Mucosa of descending colon (tissue), 3 donors: ENCODE measurements at regions not wholly inside any gene's neighbourhood (a gene's known extent, or its start where the extent isn't known, plus 50 kb on each side); places are given as distances from the start of the nearest gene placed in this dataset.

Experiments used
- ATAC-seq: fragments of 200-7000 bp; cut with Tn5 transposase; one replicate; pipeline ENCODE4 v1.9.1; 2020; ENCODE audit warnings: mild to moderate bottlenecking, moderate library complexity
- DNase-seq, 3 donors: peaks; one replicate each; pipeline ENCODE4 v3.0.0-alpha.2; 2020
- H3K36me3 ChIP-seq: fragments of 200-600 bp; one replicate; pipeline ENCODE4 v1.8.0; 2021; ENCODE audit warnings: low read depth, mild to moderate bottlenecking
- H3K4me1 ChIP-seq: fragments of 200-600 bp; one replicate; pipeline ENCODE4 v1.8.0; 2021; ENCODE audit warnings: low read depth, mild to moderate bottlenecking
- H3K4me3 ChIP-seq: fragments of 200-600 bp; one replicate; pipeline ENCODE4 v1.8.0; 2021; ENCODE audit warnings: mild to moderate bottlenecking
- H3K9me3 ChIP-seq: fragments of 200-600 bp; one replicate; pipeline ENCODE4 v1.8.0; 2021; ENCODE audit warnings: mild to moderate bottlenecking
- intact Hi-C, 2 donors: fragments of 100-400 bp; cut with DNase I in 1 of 2; cut with micrococcal nuclease in 1 of 2; formaldehyde crosslinking; loops; one replicate each; pipeline versions ENCODE4 v1.11.0 to v1.11.1; 2022; cut with DNase I, micrococcal nuclease
- TF ChIP-seq, protein P1 (sequence below): fragments of 200-600 bp; IDR thresholded peaks from one replicate; pipeline ENCODE4 v1.8.0; 2022; ENCODE audit warnings: antibody characterized with exemption, mild to moderate bottlenecking
- donor health status: DM: no; HTN: no; CAD: no; lungs with moderate emphysema.
- donor health status: DM: no; HTN: no; CAD: no.
- donor health status: DM: no; HTN: yes; CAD: no.

DNA sequence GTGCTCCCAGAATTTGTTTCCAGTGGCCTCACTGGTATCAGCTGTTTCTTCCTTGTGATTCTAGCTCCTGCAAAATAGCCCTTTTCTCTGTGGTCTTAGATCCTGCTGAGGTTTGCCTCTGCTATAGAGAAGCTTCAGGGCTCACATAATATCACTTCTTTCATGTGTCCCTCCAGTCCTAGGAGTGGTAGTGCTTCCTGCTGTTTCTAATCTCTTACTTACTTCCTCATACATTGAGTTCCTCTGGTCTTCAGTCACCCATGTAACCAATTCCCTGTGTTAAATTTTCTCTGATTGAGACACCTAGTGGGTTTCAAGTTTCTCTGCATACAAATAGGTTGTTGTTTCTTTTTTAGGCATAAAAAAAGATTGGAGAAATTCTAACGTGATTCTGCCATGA lies 1567.9 kb downstream of the ARAP2 start:
- H3K9me3 ChIP-seq, result peaks cover 22% of the 10 kb centered on the region
- ATAC-seq (no peak), DNase-seq (no peak)
- H3K36me3 ChIP-seq, result no peaks in the 10 kb centered on the region
- no peaks in the 10 kb centered on the region for H3K4me1 ChIP-seq
- TF ChIP-seq, protein P1, sequence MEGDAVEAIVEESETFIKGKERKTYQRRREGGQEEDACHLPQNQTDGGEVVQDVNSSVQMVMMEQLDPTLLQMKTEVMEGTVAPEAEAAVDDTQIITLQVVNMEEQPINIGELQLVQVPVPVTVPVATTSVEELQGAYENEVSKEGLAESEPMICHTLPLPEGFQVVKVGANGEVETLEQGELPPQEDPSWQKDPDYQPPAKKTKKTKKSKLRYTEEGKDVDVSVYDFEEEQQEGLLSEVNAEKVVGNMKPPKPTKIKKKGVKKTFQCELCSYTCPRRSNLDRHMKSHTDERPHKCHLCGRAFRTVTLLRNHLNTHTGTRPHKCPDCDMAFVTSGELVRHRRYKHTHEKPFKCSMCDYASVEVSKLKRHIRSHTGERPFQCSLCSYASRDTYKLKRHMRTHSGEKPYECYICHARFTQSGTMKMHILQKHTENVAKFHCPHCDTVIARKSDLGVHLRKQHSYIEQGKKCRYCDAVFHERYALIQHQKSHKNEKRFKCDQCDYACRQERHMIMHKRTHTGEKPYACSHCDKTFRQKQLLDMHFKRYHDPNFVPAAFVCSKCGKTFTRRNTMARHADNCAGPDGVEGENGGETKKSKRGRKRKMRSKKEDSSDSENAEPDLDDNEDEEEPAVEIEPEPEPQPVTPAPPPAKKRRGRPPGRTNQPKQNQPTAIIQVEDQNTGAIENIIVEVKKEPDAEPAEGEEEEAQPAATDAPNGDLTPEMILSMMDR, result no peak
- intact Hi-C loops, result no loop called here
- H3K4me3 ChIP-seq, result no peak overlapping the region

DNA sequence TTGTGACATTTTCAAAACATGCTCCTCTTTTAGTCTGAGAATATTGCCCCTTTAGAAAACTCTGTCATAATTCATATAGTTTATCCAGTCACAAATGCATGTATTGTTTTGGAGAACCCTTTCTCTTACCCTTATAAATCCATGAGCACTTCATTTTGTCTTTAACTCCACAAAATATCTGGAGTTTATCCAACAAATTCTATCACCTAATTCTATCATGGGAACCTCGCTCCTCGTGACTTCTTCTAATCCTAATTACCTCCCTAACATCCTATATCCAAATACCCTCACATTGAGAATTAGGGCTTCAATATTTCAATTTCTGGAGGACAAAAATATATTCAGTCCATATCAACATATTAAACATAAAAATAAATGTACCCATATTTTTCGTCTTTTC lies 1565.9 kb downstream of the ARAP2 start:
- ATAC-seq (no peak), DNase-seq (no peak)
- Histone ChIP-seq H3K4me1 (no peaks in the 10 kb centered on the region), H3K36me3 (no peaks in the 10 kb centered on the region), H3K4me3 (no peak overlapping the region), H3K9me3 (peaks cover 30% of the 10 kb centered on the region)
- intact Hi-C loops, result no loop called here
- TF ChIP-seq, protein P1, result no peak

DNA sequence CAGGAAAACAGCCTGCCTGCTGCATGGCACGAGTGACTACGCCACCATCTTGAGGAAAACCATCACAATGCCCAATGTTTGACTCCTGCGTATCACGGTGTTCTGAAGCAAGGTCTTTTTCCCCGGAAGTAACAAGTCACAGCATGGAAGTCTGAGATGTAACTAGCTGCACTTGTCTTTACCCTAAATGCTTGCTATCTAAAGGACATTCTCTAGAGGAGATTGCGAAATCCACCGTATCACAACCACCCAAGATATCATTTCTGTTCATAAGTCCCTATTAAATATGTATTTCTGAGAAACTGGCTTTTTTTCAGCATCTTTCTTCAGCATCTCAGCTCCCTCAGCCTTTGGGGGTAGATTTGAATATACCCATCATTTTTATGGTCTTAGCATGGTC lies 1565.1 kb downstream of the ARAP2 start:
- TF ChIP-seq, protein P1, result no peak
- Histone ChIP-seq H3K36me3 (no peaks in the 10 kb centered on the region), H3K4me3 (no peak overlapping the region), H3K9me3 (peaks cover 32% of the 10 kb centered on the region), H3K4me1 (no peaks in the 10 kb centered on the region)
- DNase-seq, result no peak
- no peak for ATAC-seq
- intact Hi-C loops, result no loop called here

DNA sequence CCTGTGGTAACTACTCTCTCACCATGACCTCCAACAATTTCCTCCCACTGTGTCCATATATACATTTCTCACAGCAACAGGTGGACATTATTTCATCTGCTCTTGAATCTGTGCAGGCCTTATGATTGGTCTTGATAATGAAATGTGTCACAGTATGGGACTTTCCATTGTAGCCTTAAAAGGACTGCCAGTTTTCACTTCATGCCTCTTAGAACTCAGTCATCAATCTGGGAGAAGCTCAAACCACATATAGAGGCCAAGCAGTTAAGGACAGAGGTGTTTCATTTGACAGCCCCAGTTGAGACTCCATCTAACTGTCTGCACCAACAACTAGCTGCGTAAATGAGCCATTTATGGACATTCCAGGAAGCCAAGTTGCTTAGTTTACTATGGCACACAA lies 1534.8 kb downstream of the ARAP2 start:
- H3K36me3 ChIP-seq, result no peaks in the 10 kb centered on the region
- DNase-seq (no peak), ATAC-seq (no peak)
- intact Hi-C loops, result no loop called here
- H3K4me3 ChIP-seq, result no peak overlapping the region
- TF ChIP-seq, protein P1, result no peak
- H3K4me1 ChIP-seq, result no peaks in the 10 kb centered on the region
- H3K9me3 ChIP-seq, result peaks cover 18% of the 10 kb centered on the region

DNA sequence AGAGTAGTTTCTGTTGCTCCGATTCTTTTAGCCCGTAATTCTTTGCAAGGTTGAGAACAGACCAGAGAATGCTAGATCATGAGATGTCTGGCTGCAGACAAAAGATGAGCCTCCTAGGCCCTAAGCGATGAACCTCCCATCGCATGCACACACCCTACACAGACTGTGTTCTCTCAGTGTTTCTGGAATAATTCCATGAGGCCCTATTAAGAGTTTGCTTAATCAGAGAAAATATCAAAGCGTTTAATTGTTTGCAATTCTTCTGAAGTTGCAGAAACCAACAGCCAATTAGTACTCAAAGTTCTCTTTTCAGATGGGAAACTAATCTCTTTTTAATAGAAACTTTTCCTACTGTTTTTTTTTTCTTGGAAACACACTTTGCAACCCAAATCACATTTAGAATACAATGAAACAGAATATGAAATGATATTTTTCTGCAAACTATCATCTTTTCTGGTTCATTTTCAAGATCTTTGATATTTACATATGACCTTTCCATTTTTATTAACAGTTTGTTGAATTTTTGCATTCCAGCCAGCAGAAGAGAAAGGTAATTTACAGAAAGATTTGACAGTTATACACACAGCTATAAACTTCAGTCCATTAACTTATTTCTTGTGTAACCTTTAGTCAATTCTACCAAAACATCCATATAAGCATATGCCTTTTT lies 1525.6 kb downstream of the ARAP2 start:
- intact Hi-C loops, result no loop called here
- no peaks in the 10 kb centered on the region for H3K9me3 ChIP-seq
- H3K4me1 ChIP-seq, result no peaks in the 10 kb centered on the region
- H3K4me3 ChIP-seq, result no peak overlapping the region
- TF ChIP-seq, protein P1, result no peak
- ATAC-seq (no peak), DNase-seq (no peak)
- no peaks in the 10 kb centered on the region for H3K36me3 ChIP-seq

DNA sequence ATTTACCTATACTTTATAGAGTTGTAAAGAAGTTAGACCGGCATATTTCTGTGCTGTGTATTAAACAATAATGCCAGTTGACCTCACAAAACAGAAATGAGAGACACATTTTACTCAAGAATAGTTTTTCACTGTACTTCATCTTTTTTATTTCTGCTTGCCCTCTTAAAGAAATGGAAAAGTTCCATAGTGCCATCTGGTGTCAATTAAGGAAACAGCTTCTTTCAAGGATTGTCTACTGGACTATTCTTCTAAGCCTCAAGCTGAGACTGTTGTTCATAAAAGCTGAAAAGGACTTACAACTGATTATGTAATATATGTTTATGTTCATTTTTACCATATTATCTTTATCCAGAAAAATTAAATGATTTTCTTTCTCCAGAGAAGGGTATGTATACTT lies 1523.7 kb downstream of the ARAP2 start:
- Histone ChIP-seq H3K9me3 (no peaks in the 10 kb centered on the region), H3K36me3 (no peaks in the 10 kb centered on the region), H3K4me3 (no peak overlapping the region), H3K4me1 (no peaks in the 10 kb centered on the region)
- DNase-seq (no peak), ATAC-seq (no peak)
- TF ChIP-seq, protein P1, result no peak
- intact Hi-C loops, result no loop called here
